K562 (cell line): ENCODE measurements at regions not wholly inside any gene's neighbourhood (a gene's known extent, or its start where the extent isn't known, plus 50 kb on each side); places are given as distances from the start of the nearest gene placed in this dataset.

Source experiments
- CHD2 ChIP-seq: IDR thresholded peaks from 2 replicates; pipeline ENCODE4 v1.6.1; 2011; ENCODE audit warnings: low read depth, low read length
- HDAC1 ChIP-seq, 2 experiments: fragments of 450-650 bp; IDR thresholded peaks; 2 replicates each; pipeline ENCODE4 v1.6.1; 2016 to 2017; ENCODE audit warnings: inconsistent platforms in 1 of 2, mild to moderate bottlenecking in 1 of 2, moderate library complexity in 1 of 2
- KAT2B ChIP-seq: IDR thresholded peaks from one replicate; pipeline ENCODE4 v1.6.1; 2012; ENCODE audit warnings: low read depth, mild to moderate bottlenecking, control low read depth, inconsistent platforms, low read length, moderate library complexity
- MYC ChIP-seq, 2 experiments: fragments of 250-450 bp in 1 of 2; sonication (Bioruptor Pico) in 1 of 2; IDR thresholded peaks; 2 replicates each; pipeline versions ENCODE4 v1.5.1 to v1.6.1; 2012 to 2021; ENCODE audit warnings: low read depth in 2 of 2, borderline replicate concordance in 1 of 2, improper control_type of control experiment in 1 of 2, low read length in 1 of 2, mild to moderate bottlenecking in 1 of 2, moderate library complexity in 1 of 2
- NR2F6 ChIP-seq: fragments of 450-650 bp; formaldehyde crosslinking; IDR thresholded peaks from 2 replicates; pipeline ENCODE4 v1.4.0; 2020; ENCODE audit warnings: mild to moderate bottlenecking
- POLR2H ChIP-seq: IDR thresholded peaks from 2 replicates; pipeline ENCODE4 v1.6.1; 2016; ENCODE audit warnings: missing genetic modification characterization, low read depth, mild to moderate bottlenecking, control low read depth, missing compliant biosample characterization, moderate library complexity
- PTTG1 ChIP-seq: fragments of 450-650 bp; IDR thresholded peaks from 2 replicates; pipeline ENCODE4 v1.6.1; 2016; ENCODE audit warnings: low read depth, mild to moderate bottlenecking, missing genetic modification characterization, missing compliant biosample characterization
- SIRT6 ChIP-seq: IDR thresholded peaks from one replicate; pipeline ENCODE4 v1.6.1; 2012; ENCODE audit warnings: low read depth, mild to moderate bottlenecking, control low read depth, inconsistent platforms, low read length, moderate library complexity
- SMARCA5 ChIP-seq: fragments of 450-650 bp; IDR thresholded peaks from 2 replicates; pipeline ENCODE4 v1.6.1; 2016
- SOX6 ChIP-seq: fragments of 450-650 bp; IDR thresholded peaks from 2 replicates; pipeline ENCODE4 v1.6.1; 2014; ENCODE audit warnings: mild to moderate bottlenecking
- TEAD2 ChIP-seq: fragments of 450-650 bp; IDR thresholded peaks from 2 replicates; pipeline ENCODE4 v1.6.1; 2016; ENCODE audit warnings: missing genetic modification characterization, control low read depth, missing compliant biosample characterization
- ZBTB8A ChIP-seq: fragments of 450-650 bp; IDR thresholded peaks from 2 replicates; pipeline ENCODE4 v1.6.1; 2018; ENCODE audit warnings: mild to moderate bottlenecking, moderate library complexity; ENCODE audit not compliant: partially characterized antibody
- ZNF217 ChIP-seq: sonication (generic); formaldehyde crosslinking; IDR thresholded peaks from 2 replicates; pipeline ENCODE4 v1.8.0; 2022; ENCODE audit warnings: mild to moderate bottlenecking, missing genetic modification reagents
- ZNF311 ChIP-seq: fragments of 250-450 bp; sonication (Bioruptor Pico); IDR thresholded peaks from 2 replicates; pipeline ENCODE4 v1.4.0; 2020; ENCODE audit warnings: mild to moderate bottlenecking, moderate library complexity
- ZNF766 ChIP-seq: fragments of 200-800 bp; sonication (Bioruptor generic); conservative IDR thresholded peaks from 2 replicates; pipeline ENCODE4 v1.6.1; 2016; ENCODE audit warnings: missing genetic modification characterization, missing compliant biosample characterization
- TF ChIP-seq, protein P1 (sequence below): fragments of 250-450 bp; sonication (Bioruptor Pico); IDR thresholded peaks from 2 replicates; pipeline ENCODE4 v1.9.0; 2021; ENCODE audit warnings: mild to moderate bottlenecking, inconsistent platforms
- TF ChIP-seq, protein P2 (sequence below): fragments of 250-450 bp; sonication (Bioruptor Pico); IDR thresholded peaks from 2 replicates; pipeline ENCODE4 v1.5.0; 2020; ENCODE audit warnings: mild to moderate bottlenecking, borderline replicate concordance

DNA sequence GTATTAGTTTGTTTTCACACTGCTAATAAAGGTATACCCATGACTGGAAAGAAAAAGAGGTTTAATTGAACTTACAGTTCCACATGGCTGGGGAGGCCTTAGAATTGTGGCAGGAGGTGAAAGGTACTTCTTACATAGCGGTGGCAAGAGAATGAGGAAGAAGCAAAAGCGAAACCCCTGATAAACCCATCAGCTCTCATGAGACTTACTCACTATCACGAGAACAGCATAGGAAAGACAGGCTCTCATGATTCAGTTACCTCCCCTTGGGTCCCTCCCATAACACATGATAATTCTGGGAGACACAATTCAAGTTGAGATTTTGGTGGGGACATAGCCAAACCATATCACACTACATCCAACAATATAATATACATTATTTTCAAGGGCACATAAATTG, 145.7 kb upstream of the BARHL2 start (continued):
- TF ChIP-seq, protein P1, sequence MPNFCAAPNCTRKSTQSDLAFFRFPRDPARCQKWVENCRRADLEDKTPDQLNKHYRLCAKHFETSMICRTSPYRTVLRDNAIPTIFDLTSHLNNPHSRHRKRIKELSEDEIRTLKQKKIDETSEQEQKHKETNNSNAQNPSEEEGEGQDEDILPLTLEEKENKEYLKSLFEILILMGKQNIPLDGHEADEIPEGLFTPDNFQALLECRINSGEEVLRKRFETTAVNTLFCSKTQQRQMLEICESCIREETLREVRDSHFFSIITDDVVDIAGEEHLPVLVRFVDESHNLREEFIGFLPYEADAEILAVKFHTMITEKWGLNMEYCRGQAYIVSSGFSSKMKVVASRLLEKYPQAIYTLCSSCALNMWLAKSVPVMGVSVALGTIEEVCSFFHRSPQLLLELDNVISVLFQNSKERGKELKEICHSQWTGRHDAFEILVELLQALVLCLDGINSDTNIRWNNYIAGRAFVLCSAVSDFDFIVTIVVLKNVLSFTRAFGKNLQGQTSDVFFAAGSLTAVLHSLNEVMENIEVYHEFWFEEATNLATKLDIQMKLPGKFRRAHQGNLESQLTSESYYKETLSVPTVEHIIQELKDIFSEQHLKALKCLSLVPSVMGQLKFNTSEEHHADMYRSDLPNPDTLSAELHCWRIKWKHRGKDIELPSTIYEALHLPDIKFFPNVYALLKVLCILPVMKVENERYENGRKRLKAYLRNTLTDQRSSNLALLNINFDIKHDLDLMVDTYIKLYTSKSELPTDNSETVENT (CRISPR knock-in tag): no peak
- TF ChIP-seq ZNF217 (CRISPR knock-in tag) (no peak), MYC (IDR thresholded peaks at IDR 0.05; ENCODE audit: low read depth, low read length) (no peak), MYC (CRISPR knock-in tag; IDR thresholded peaks at IDR 0.05; ENCODE audit: borderline replicate concordance, low read depth) (no peak), SIRT6 (no peak), TEAD2 (tag) (no peak), ZBTB8A (no peak), PTTG1 (tag) (no peak), KAT2B (no peak), CHD2 (peak; percentile 77), NR2F6 (CRISPR knock-in tag) (no peak), POLR2H (tag) (peak; percentile 36; the same call in 1 of the 2 replicates), SOX6 (no peak), HDAC1 (IDR thresholded peaks at IDR 0.05) (no peak), ZNF766 (CRISPR knock-in tag) (0 out of 2 replicates have a peak, but pooled peaks have one; percentile 24), SMARCA5 (no peak), ZNF311 (CRISPR knock-in tag) (no peak)
- TF ChIP-seq, protein P2, sequence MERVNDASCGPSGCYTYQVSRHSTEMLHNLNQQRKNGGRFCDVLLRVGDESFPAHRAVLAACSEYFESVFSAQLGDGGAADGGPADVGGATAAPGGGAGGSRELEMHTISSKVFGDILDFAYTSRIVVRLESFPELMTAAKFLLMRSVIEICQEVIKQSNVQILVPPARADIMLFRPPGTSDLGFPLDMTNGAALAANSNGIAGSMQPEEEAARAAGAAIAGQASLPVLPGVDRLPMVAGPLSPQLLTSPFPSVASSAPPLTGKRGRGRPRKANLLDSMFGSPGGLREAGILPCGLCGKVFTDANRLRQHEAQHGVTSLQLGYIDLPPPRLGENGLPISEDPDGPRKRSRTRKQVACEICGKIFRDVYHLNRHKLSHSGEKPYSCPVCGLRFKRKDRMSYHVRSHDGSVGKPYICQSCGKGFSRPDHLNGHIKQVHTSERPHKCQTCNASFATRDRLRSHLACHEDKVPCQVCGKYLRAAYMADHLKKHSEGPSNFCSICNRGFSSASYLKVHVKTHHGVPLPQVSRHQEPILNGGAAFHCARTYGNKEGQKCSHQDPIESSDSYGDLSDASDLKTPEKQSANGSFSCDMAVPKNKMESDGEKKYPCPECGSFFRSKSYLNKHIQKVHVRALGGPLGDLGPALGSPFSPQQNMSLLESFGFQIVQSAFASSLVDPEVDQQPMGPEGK (CRISPR knock-in tag): no peak
